NCI-H446 (cell line): ENCODE measurements at regions not wholly inside any gene's neighbourhood (a gene's known extent, or its start where the extent isn't known, plus 50 kb on each side); places are given as distances from the start of the nearest gene placed in this dataset.

ENCODE experiments used
- DNase-seq, 2 experiments: peaks; one replicate each; lab custom pipeline; 2025; lab: John Stamatoyannopoulos, UW

DNA sequence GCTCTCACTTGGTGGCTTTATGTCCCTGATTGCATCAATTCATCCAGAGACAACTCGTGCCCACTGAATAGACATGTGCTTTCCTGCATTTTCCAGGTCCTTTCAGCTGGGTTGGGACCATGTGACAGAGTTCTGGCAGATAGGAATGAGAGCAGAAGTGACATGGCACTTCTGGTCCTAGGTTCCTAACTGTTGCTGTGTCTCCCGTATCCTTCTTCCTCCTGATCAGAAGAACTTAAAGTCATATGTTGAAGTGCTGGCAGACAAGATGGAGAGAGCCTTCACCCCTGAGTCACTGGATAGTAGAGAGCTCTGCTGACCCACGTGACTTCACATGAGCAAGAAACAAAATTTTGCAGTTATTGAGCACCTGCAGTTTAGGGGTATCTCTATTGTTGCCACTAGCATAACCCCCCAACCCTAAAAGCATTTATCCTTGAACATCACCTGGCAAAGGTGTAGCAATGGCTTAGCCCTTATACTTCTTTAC, 80.0 kb downstream of the NREP start:
- no peak for DNase-seq

DNA sequence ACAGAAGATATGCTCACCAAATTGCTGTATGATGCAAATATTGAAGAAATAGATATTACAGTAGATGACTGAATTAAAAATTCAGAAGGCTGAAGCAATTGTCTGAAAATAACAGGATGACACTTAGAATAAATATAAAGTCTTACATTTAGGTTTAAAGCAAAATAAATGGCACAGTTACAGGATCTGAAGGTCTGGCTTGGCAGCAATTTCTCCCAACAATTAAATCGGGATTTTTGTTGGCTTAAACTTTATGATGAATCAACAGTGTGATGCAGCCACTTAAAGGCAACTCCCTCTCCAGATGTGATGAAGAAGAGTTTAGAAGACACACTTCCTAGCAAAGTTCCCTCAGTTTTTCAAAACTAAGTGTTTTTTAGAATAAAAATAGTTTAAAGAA, 80.5 kb downstream of the NREP start:
- no peak for DNase-seq

DNA sequence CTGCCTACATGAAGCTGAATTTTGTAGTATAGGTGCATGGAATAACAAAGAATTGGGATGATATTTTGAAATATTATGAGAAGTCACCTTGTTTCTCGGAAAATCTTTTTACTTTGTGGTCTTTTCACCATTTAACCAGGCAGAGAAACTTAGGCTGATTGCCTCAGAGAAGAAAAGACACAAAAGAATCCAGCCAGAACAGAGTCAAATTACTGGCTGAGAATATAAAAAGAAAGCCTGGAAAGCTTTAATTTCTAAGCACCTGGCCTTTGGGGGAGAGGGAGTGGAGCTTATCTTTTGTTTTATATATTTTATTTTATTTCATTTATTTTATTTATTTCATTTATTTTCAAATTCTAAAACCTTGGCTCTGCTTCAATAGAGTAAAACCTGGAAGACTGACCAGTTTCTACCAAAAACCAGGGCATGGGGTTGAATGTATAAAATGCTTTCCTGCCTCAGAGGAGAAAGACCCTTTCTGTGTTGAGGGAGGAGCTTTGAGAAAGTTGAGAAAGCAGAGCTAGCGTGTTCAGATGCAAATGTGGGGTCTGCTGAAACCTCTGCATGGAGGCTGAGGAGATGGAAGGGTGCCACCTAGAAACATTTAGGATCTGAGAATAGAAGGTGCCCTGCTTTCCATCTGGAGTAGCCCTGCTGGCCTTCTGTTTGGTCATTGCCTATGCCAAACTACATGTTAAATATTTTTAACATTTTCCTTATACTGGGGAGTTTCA, 81.6 kb downstream of the NREP start:
- no peak for DNase-seq

DNA sequence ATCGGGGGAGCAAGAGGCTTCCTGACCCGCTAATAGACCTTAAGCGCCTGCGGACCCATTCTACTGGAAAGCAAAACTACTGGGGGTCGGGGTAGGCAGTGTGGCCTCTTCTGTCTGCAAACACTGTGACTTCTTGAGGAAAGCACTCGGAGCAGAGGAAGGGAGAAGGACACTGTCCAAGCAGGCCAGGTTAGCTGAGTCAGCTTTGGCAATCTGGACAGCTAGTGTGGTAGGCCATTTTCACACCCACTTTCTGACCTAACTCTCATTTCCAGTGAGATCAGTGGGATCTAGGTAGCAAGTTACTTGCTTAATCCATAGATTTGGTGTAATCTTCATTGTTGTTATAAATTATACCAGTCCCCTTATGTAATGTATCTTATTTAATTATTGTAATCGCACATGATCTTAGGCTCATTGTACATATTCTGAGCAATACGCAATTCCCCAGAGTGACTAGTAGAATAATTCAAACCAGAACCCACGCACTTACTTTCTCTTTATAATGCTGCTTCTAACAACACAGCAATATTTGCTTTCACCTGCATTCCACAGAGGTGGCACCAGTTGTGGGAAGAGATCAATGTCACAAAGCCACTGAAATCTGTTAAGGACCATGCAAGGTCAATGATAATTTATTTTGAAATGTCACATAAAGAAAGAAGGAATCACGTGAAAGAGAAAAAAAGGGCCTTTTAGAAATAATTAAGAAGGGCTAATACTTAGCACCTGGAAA, 82.9 kb downstream of the NREP start:
- no peak for DNase-seq

DNA sequence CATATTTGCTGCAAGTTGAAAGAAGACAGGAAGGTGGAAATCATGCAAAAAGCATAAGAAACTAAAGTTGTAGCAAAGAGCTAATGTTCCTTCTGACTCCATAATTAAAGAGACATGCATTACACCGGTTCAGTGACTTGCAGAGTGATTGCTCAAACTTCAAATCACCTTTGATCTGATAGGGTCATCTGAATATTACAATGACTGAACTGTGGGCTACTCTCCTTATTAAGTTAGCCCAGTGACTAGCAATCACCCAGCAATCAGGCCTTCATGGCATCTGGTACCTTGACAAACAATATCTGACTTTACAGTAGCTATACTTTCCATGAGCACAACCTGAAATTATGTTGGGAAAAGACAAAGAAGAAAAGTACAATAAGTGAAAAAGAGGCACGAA, 84.9 kb downstream of the NREP start:
- DNase-seq, result no peak

DNA sequence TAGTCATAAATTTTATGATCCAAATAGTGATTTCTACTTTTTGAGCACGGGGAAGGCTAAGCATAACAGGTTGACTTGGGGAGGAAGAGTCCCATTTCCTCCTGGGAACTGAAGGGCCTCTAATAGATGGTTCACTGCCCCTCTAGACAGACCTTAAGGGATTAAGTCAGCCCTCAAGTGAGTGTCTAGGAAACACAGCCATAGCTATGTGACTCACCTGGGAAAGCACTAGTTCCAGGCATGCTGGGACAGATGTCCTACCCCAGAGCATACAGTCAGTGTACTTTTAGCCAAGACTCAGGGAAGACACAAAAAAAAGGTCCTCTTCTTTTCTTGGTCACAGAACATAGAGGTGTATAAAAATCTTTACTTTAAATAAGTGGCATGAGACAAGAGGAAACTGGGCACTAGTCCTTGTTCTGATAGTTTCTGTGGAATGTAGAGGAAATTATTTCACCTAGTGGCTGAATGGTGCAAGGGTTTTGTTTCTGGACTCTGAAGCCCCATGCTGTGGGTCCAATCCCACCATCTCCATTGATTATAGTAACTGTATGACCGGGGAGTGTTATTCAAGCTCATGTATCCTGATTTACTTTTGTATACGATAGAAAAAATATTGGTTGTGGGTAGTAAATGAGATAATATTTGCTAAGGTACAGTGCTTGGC, 86.0 kb downstream of the NREP start:
- no peak for DNase-seq

DNA sequence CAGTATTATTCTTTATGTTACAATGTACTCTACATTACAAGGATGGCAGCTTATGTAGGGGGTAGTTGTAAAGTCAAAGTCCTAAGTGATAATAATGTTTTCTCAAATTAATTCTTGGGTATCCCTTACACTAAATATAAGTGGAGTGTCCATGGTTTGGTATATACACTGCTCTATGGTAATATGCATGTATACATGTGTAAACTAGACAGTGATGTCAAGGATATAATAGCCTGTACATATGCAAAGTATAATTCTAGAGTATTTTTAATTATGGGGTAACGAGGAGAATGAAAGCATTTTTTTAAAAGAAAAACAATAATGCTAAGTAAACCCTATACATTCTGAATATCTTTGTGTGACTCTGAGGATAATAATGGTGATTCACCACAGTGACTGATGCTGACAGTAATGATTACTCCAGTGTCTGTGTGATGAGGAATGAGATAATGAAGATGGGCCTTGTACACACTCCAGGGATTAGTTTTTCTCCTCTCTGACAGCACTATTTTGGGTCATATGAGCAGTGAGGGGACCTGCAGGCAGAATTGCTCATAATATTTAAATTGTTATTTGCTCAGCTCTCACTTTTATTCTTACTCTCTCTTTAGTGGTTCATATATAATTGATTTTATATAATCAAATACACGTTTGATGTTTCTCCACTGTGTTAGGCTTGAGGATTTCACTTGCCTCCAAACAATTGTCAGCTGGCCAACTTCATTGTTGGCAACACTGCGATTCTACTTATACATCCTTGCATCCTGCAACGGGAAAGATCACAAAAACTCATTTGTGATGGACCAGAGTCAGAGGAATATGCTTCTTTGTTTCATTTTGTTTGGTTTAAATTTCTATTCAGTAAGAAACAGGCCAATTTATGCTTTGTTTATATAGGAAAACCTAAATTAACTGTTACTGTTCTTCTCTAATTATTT, 88.2 kb downstream of the NREP start:
- DNase-seq, result no peak

DNA sequence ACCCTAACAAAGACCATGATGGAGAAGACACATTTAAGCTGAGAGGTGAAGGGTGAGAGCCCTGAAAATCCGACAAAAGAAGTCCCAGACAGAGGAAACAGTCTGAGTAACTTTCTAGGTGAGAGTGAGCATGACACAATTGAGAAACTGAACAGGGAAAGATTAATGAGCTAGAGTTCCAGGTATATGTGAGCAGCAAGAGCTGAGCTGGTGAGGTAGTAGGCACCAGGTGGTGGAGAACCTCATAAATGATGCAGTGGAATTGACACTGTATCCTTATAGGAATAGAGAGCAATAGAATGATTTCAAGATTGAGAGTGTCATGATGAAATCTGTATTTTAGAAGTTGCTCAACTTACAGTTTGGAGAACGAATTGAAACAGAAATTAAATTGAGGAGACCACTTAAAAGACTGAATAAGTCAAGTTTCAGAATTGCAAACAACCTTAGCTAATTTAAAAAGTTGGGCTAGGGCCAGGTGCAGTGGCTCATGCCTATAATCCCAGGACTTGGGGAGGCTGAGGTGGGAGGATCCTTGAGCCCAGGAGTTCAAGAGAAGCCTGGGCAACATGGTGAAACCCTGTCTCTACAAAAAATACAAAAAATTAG, 89.8 kb downstream of the NREP start:
- no peak for DNase-seq

DNA sequence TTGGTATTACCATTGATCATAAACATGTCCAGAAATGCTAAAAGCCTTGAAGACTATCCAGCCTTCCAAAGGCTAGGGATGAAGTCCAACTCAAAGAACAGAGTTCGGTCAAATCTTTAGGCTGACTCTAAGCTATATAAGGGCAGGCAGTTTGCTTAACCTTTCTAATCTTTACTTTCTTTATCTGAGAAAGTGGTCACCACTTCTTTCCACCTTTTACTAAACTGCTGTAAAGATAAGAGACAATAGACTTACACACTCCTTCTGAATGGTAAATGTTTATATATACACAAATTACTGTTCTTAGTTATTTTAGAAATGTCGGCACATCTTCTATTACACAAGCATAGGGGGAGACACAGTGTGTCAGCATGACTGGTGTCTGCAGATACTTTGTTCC, 100.4 kb downstream of the NREP start:
- no peak for DNase-seq

DNA sequence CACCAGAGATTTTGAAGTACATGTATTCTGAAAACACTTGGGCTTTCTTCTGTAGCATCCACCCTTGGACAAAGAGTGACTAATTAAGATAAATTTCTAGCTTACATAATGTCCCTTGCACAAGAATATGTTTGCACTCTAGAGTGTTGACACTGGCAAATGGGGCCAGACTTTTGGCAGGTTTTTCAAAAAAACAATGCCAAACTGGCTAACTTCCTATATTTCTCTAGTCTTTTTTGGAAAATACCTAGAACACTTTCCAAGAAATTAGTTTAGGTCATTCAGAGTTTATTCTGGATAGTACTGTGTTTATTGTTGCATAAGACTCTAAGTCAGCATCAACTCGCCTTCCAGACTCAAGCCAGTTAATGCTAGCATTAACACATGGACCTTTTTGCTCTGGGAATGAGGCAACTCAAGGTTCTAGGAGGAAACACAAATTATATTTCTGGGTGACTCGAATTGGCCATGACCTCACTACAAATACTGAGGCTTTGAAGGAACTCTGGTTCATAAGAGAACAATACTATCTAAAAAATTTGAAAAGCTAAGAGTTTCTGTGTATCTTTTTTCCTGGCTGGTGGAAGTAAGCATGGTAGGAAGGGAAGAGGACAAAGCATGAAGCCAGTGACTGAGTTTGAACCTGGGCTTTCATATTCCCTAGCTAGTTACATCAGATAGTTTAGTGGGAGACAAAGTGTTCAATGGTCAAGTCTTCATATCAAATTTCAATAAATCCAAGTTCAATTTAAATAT, 101.6 kb downstream of the NREP start:
- DNase-seq, result peak; percentile 54 to 87

DNA sequence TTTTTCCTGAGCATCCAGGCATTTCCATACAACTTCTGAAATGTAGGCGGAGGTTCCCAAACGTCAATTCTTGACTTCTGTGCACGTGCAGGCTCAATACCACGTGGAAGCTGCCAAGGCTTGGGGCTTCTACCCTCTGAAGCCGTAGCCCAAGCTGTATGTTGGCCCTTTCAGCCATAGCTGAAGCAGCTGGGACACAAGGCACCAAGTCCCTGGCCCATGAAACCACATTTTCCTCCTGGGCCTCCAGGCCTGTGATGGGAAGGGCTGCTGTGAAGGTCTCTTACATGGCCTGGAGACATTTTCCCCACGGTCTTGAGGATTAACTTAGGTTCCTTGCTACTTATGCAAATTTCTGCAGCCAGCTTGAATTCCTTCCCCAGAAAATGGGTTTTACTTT, 103.6 kb downstream of the NREP start:
- DNase-seq, result no peak

DNA sequence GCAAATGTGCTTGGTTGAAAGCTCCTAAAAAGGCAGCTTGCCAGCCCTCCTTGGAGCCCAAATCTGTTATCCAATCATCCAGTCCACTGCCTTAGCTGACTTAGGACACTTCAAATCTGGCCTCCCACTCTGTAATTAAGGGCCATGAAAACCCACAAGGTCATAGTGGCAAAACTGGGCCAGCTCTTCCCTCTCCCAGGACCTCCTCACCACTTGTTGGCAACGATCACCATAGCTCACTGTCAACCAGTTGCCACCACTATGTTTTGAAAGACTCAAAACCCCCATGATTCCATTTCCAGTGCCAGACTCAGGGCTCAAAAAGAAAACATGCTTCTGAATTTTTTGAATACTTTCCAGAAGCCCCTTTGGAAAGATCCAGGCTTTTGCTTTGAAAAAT, 107.5 kb downstream of the NREP start:
- DNase-seq, result peak; percentile 47 to 67

DNA sequence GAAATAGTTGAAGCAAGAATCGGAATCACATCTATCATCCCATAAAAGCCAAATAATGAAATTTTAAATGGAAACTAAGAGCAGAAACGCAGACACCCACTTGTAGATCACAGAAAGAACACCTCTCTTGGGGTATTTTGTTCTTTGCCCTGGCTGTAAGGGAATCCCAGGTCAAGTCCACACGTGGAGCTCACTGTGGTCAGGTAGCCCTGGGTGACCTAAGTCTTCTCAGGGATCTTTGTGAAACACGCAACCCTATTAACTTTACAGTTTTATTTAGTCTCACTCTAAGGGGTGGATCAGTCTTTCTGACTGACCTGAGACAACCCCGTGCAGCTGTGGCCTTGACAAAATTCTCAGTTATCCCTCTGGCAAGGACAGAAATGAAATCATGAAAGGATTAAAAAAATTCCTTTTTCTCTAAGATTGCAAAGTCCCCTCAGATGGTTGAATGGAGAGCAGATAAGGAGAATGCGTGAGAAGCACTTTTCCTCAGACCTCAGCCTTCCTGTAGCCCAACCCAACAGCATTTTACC, 111.6 kb downstream of the NREP start:
- DNase-seq, result no peak

DNA sequence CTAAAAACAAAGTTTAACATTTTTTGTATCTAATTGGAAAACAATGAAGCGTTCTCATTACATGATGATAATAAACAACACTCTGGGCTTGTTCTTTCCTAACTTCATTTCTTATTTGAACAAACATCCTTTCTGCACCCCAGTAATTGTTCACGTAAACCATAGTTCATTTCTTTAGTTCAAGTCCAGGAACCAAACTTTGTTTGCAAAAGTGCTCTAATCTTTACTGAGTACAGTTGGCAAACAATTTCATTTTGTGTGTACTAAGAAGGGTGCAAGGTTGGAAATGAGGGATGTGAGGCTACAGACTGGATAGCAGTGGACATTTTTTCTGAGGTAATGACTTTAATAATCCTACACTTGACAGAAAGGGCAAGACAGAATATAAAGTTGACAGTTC, 113.5 kb downstream of the NREP start:
- no peak for DNase-seq

DNA sequence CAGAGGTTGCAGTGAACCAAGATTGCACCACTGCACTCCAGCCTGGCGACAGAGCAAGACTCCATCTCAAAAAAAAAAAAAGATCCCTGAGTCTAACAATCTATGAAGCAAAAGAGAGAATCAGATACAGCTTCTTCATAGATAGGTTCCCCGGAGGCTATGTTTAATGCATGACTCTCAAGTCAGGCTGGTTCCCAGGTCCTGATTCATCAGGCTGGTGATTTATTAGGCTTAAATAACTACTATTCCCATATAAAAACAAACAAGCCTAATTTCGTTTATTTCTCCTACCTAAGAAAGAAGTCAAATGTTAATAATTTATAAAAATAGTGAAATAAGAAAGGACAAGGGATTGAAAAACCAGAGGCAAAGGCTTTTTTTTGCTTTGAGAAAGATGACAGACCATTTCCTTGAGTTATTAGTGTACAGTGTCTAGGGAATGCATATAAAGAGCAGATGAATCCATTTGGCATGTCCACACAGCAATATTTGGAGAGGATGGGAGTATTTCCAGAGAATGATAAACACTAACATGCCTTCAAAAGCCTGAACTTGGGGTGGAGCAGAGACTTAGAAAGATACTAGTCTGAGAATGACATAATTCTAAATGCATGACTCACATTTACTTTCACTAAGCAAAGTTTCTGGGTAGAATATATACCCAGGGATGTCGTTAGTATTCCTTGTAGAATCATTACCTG, 115.3 kb downstream of the NREP start:
- no peak for DNase-seq

DNA sequence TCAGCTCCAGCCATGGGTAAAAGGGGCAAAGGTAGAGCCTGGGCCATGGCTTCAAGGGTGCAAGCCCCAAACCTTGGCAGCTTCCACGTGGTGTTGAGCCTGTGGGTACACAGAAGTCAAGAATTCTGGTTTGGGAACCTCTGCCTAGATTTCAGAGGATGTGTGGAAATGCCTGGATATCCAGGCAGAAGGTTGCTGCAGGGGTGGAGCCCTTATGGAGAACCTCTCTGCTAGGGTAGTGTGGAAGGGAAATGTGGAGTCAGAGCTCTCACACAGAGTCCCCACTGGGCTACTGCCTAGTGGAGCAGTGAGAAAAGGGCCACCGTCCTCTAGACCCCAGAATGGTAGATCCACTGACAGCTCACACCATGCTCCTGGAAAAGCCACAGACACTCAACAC, 117.1 kb downstream of the NREP start:
- DNase-seq, result no peak

DNA sequence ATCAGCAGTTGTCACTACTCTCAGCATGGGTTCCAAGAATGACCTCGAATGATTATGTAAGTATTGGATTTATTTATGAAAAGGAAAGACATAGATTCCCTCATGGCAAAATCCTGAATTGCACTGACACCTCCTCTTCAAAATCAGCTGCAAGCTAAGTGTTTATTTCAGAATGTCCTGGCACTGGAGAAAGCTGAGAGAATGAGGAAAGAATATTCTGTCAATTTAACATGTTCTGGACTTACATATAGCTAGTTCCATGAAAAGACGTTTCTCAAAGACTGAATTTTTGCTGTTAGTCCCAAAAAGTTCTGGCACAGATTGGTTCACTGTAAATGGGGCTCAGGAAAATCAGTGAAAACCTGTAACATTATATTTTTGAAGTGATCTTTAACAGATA, 120.3 kb downstream of the NREP start:
- DNase-seq, result no peak

DNA sequence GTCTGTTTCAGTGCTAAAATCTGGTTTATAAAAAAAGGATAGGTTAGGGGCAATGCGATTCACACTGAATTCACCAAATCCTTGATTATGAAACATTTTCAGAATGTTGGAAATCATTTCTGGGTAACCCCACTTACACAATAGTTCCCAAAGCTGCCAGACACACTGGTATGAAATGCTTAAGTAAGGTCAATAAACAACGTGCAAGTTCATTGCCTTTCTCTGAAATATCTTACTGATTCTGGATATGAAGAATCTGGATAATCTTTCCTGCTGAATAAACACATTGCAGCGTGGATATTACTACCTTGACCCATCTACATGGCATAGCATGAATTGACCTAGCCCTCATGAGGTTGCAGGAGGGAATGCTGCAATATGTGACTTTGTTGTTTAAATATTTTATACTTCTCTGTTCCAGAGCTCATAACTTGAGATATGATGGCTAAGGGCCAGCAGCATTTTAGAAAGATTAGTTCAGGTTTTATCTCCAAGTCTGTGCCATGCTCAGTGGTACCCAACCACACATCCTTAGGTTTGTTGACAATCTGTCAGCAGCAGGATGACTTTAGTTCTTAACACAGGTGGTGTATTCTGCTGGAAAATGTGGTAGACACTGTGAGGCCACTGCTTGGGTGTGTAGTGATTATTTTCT, 121.0 kb downstream of the NREP start:
- DNase-seq, result no peak

DNA sequence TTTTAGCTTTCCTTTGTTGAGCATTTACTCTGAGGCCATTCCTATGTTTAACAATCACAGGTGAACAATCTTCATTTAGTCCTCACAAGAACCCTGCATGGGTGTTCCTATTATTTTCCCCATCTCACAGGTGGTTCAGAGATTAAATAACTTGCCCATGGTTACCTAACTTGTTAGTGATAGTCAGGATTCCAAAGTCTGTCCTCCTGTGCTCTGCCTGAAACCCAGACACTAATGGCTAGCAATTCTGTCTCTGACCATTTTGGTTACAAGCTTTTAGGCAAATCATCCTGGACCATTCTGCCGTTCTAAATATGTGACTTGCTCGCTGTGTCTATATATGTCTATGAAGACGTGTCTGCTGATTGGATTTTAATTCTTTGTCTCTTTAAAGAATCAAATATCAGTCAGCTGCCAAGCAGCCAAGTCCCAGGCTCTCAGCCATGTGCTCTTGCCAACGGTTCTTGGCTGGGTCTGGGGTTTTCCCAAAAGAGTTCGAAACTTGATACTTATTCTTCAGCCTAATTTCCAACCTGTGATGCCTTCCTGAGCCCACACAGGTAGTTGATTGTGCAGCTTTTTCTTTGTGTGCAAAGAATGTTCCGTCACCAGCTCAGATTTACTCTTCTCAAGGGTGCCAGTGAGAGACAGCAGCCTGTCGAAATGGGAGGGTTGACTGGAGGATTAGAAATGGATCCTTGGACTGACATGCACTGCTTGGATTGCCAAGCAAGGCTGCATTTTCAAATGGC, 121.7 kb downstream of the NREP start:
- DNase-seq, result peak; percentile 42 to 79
